Peyer's patch (tissue), 4 donors: ENCODE measurements at regions not wholly inside any gene's neighbourhood (a gene's known extent, or its start where the extent isn't known, plus 50 kb on each side); places are given as distances from the start of the nearest gene placed in this dataset.

Source experiments
- CTCF ChIP-seq, 6 experiments: fragments of 450-650 bp in 4 of 6; fragments of 200-600 bp in 2 of 6; sonication (generic) in 1 of 6; IDR thresholded peaks; one replicate each; pipeline ENCODE4 v1.5.1; 2017 to 2019; ENCODE audit warnings: antibody characterized with exemption in 6 of 6, mild to moderate bottlenecking in 3 of 6, moderate library complexity in 1 of 6
- POLR2A ChIP-seq, 2 donors: fragments of 450-650 bp; IDR thresholded peaks; one replicate each; pipeline ENCODE4 v1.5.1; 2017; ENCODE audit warnings: antibody characterized with exemption in 2 of 2, mild to moderate bottlenecking in 2 of 2, moderate library complexity in 2 of 2

- no peak for TF ChIP-seq CTCF (IDR thresholded peaks at IDR 0.05)
- TF ChIP-seq POLR2A (IDR thresholded peaks at IDR 0.05): no peak
Measured at GRCh38 chr13:63586467-63586866, 2170.8 kb upstream of the PCDH20 start.
